NCI-H460 (cell line): ENCODE measurements at regions not wholly inside any gene's neighbourhood (a gene's known extent, or its start where the extent isn't known, plus 50 kb on each side); places are given as distances from the start of the nearest gene placed in this dataset.

Source experiments
- DNase-seq: peaks from one replicate; pipeline ENCODE4 v3.0.0-alpha.2; 2016; ENCODE audit warnings: low read depth; ENCODE audit errors: extremely low read depth

DNA sequence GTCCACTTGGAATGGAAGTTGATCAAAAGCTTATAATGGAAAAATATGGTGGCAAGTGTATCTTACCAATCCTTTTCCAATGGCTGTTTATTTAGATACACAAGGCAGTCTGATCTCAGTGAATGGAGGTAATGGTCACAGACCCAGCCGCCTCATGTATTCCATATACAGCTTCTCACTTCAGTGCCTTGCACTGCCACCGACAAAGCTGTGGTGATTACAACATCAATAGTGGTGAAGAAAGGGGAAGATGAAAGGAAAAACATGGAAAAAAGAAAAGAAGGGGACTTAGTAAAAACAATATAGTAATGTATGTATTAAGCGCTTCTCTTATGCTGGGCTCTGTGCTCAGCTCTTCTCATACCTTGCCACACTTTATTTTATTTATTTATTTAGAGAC is 297.3 kb upstream of the RASA1 start:
- no peak for DNase-seq

DNA sequence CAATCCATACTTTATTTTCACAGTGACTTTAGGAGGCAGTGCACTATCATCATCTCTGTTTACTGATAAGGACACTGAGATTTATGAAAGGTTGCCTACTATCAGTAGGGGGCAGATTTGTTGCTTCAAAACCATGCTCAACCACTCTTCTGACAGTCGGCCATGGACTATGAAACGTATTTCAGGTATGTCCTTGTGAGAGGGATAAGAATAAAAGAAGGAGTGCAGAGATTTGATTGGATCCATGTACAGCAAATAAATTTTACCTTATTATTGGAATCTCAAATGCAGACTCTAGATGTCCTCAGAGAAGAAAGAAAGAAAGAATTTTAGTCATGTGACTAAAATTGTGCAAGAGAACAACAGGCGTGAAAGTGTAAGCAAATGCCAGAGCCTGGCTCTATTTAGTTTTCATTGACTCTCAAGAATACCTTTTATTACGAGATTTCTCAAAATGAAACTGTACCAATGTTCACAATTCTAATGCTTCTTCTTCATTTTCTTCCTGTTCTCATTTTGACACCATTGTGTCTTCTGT is 296.6 kb upstream of the RASA1 start:
- no peak for DNase-seq

DNA sequence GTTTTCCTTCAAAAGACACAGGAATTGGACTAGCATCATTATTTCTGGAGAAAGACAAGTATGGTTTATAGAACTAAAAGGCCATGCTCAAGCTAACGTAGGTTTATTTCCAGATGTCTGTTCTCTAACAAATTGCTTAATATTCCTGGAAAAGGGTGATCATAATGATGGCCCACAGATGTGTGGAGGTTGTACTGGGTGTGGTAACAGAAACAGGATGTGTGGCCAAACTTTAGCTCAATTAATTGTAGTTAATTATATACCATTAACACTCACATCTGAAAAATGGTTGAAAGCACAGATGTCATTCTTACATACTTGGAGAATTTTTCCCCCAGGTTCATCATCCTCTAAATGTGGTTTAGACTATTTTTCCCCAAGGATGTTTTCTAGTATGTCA is 292.7 kb upstream of the RASA1 start:
- no peak for DNase-seq

DNA sequence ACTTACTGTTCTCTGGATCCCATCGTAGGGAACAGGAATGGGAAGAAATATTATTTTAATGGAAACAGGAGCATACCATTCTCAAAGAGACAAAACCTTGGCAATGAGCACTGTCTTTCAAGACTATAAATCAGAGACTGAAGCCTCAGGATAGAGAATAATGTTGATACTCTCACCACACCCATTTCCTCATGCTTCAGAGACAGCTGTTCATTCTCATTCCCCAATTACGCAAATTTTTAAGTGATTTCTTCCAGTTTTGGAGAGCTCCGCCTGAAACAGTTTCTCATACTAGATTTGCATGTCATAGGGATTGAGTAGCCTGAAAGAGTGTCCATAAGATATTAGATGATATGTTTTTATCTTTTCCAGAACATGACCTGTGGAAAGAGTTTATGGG is 290.5 kb upstream of the RASA1 start:
- DNase-seq = no peak

DNA sequence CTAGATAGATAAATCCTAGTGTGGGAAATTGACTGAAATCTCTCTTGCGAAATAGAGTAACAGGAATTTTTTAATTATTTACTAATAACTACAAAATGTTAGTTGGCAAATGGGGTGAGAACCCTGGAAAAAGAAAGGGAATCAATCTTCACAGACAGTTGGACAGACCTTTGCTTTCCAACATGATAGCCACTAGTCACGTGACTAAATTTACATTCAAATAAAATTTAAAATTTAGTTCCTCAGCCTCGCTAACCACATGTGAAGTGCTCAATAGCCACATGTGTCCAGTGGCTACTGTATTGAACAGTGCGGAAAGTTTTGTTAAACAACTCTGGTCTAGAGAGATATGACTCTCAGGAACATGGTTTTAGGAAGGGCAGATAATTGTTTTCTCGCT is 289.9 kb upstream of the RASA1 start:
- no peak for DNase-seq

DNA sequence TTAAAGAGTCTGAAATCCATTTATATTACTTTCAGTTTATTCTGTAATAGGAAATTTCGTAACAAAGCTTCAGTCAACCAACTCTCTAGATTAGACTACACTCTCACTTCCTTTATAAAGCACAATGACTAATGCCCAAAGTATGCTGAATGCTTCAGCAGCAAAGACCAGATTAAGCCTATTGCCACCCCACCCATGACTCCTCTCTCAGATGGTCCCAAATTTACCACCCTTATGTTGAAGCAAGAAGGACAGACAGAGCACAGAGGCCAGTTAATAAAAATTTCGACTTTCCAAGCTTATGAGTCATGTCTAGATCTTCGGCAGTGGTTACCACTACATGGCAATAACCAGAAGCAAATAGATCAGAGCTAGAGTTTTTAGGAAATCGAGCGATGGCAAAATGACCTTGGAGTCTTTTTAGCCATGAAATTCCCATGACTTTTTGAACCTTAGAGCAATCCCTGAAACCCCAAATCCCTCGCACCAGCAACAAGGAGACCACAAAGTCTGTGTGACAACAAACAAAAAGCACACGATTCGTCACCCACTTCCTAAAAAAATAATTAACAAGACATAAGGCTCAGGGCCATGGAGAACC is 287.8 kb upstream of the RASA1 start:
- DNase-seq = peak; percentile 38

DNA sequence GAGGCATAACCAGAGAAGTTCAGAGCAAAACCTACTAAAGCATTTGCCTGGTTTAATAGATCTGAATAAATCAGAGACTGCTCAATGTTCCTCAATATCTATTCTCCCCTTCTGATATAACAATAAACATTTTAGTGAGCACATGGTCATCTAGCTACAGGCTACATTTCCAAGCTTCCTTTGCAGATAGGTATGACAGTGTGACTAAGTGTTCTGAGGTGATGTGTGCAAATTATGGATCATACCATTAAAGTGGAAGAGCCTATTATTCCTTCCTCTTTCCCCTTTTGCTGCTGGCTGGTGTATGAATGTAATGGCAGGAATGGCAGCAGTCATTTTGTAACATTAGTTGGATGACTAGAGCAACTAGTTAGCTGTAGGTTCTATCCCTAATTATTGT is 285.8 kb upstream of the RASA1 start:
- no peak for DNase-seq

DNA sequence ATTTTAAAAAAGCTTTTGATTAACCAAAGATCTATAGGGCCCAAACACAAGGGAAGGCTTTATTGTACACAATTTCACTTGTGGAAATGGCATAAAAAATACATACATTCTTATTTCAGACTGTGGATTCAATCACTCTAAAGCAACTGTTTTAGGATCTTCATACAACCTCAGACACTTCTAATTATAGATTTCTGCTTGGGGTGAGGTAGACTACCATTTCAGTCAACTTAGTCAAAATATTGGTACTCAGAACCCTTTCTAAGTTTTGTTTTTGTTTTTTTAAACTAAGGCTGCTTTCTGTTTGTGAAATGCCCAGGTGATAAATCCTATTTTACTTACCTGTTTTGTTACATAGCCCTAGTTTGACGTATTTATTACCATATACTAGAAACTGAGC is 284.5 kb upstream of the RASA1 start:
- DNase-seq = no peak

DNA sequence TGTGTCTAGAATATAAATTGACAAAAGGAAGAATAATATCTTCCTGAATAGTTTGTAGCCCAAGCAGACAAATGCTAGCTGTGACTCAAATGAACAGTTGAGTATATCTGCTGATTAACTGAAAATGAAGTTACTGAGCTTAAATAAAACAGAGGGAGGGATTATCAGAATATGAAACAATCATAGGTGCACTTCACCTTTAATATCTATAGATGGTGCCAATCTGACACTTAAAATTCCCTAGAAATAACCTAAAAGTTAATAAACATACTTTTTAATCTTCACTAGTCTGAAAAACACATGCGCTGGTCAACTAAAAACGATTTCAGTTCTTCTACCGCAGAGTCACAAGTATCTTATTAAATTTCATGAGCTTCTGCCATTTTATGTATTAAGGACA is 280.8 kb upstream of the RASA1 start:
- no peak for DNase-seq

DNA sequence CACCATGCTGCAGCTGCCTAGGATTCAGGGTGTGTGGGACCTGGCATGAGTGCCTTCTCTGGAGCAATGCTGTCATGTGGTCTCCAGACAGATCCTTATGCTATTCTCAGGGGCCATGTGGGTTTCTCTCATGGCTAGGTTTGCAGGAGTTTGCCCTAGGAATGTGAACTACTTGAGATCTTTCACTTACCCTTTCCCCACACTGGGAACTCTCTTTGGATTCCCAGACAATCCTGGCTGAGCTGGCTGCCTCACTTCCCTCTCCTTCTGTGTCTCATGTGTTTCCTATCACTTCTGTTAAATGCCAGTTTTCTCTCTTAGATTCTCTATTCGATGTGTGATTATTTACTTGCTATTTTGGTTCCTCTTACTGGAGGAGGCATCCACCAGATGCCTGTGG is 270.2 kb upstream of the RASA1 start:
- DNase-seq = no peak

DNA sequence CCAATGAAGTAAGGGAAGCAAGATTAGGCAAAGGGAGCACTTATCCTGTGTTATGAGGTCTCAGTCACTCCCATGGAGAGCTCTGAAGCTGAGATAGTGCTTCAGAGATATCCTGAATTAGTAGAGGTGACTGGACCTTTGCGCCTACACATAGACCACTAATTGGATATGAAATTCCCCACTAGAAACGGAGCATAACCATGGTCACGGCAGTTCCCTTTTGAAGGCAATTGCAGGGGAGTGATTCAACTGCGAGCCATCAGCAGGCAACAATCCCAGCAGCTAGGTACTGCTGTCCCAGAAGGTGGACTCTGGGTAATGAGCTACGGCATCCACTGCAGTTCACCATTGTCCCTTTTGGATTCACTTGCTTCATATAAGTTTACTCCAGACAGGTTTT is 267.7 kb upstream of the RASA1 start:
- no peak for DNase-seq

DNA sequence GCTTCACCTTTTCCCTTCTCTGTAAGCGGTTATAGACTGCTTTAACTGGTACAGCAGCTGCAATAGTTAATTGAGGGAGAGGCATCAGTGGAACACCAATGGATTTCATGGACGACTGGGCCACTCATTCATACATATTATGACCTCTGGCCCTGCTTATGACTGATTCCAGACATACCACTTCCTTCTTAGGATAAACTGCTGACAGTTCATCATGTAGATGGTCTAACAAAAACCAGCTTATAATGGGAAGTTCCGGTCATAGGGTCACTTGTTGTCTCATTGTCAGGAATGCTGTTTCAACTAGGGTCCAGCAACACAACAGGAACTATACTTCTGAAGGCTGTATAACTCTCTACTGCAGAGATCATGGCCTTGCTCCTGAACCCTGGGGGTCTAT is 265.2 kb upstream of the RASA1 start:
- DNase-seq = no peak

DNA sequence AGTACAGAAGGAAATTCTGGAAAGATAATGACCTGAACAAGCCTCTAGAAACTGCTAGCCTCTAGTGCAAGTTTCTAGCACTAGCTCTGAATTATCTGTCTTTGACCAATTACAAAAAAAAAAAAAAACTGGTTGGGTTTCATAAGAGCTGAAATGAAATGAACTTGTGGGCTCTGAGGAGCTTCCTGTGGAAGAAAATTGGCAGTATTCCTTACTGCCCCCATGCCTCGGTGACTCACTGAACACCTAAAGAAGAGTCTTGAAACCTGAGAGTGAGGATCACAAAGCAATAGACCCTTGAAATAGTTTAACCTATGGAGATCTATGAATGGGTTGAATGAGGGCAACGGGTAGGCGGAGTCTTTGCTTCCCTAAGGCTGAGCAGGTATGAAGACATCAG is 263.6 kb upstream of the RASA1 start:
- DNase-seq = no peak

DNA sequence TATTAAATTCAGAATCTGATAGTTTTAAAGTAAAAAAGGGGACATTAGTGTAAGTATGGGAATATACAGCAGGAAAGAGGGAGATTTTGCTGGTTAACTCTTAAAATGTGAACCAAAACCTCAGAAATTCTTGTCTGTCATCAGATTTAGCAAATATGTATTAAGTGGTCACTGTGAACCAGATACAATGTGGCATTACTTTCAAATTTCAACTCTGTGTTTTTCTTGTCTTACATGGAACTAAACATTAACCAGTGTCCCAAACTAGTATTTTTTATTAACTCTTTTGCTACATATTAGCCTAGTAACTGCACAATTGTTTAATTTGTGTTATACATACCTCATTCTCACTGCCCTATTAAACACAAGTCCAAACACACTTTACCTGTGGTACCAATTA is 259.9 kb upstream of the RASA1 start:
- DNase-seq = no peak

DNA sequence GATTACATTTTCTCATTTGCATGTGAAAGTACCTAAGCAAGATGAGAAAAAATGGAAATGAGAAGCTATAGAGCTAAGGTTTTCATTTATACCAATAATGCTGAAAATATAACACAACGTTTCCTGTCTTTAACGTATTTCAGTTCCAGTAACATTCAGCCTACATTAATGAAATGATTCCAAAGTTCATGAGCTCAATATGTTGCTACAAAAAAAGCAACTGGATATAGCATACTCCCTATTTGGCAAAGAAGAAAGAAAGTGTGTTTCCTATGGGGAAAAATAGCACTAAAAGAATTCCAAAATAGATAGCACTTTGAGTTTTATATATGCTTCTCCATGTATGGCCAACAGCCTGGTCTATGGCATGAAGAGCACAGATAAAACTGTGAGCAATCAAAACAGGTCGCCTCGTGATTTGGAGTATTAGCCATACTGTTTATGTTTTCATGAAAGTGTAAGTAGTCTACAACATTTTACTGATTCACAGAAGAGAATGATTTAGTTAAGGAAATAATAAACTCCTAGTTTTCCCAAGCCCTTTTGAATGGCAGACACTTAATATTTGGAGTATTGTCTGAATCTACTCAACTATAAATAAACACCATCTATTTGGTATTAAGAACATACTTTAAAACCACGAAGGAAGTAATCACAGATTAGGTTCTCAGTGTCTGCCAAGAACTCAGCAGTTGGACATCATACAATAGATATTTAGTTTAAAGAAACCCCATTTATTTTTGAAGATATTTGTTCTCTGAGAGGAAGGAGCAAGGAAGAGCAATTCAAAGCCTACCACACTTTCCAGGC is 258.7 kb upstream of the RASA1 start:
- DNase-seq = no peak

DNA sequence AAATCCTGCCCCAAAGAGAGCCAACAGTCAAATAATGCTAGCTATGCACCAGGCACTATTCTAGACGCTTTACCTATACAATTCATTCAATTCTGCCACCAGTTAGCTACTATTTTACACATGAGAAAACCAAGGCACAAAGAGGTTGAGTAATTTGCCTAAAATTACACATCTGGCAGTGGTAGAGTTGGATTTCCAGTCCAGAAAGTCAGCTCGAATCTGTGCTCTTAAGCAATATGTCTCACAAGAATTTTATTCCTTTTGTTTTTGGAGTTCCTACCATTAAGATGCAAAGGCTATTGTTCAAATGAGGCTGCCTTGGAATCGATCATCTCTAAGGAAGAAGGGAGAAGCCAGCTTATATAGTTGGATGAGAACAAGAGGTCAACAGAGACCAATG is 256.9 kb upstream of the RASA1 start:
- DNase-seq = no peak

DNA sequence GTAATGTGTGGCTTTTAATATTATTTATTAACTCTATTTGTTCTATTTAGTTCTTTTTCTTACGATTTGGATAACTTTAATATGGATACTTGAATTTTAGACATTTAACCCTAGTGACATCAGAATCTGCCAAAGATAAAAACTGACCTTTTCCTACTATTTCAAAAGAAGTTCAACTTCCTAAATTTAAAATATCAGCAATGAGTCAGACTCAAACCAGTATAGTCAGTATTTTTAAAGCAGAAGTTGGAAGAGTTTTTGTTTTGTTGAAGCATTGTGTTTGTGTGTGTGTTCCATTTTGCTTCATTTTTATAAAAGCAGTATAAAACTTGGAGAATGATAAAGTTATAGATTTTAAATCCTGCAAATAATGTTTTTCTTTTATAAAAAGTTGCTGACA is 251.8 kb upstream of the RASA1 start:
- DNase-seq = no peak

DNA sequence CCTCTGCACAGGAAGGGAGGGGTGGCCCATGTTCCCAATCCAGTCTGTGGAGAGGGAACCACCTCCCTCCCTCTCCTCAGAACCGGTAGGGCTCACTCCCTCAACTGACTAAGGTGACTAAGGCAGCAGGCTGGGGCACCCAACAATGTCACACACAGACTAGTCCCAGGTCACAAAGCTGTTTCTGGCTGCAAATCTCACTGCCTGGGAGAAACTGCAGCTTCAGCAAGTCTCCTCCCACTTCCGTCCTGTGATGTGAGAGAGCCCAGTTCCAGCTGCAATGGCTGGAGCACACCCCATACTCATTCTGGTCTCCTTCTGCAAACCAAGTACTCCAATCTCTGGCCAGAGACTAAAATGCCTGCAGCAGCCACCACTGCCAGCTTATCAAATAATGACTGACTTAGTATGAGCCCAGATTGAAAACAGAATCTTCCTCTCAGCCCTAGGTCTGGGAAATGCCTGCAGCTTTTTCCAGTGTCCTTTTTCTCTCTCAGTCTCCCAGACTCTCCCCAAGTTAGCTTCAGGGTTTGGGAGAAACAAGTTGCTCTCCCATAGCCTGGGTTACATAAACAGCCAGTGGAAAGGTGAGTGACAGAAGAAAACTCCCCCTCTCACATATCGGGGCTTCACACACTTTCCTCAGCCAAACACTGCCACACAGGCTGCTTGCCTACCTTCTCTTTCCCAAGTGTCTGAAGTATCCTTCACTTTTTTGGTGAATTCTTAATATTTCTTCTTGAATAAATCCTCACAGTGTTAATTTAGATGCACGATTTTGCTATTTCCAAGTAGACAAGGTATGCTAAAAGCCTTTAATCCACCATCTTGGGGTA is 247.4 kb upstream of the RASA1 start:
- no peak for DNase-seq

DNA sequence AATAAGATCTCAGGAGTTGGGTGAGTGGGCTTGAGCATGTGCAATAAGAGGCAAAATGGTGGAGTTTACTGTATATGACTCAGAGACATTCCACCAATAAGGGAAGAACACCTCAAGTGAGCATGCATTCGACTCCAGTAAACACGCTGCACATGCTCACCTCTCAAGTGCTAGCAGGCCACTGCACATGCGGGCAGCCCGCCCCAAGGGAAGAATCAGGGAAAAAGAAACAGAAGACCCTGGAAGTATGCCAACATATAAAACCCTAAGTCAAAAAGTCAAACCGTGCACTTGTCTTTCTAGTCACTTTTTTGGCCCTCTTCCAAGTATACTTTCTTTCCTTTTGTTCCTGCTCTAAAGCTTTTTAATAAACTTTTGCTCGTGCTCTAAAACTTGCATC is 245.3 kb upstream of the RASA1 start:
- DNase-seq = no peak

DNA sequence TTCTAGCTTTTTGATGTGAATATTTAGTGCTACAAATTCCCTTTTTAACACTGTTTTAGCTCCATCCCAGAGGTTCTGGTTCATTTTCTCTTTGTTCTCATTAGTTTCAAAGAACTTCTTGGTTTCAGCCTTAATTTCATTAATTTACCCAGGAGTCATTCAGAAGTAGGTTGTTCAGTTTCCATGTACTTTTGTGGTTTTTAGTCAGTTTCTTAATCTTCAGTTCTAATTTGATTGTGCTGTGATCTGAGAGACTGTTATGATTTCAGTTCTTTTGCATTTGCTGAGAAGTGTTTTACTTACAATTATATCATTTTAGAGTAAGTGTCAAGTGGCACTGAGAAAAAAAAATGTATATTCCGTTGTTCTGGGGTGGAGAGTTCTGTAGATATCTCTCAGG is 240.1 kb upstream of the RASA1 start:
- no peak for DNase-seq

DNA sequence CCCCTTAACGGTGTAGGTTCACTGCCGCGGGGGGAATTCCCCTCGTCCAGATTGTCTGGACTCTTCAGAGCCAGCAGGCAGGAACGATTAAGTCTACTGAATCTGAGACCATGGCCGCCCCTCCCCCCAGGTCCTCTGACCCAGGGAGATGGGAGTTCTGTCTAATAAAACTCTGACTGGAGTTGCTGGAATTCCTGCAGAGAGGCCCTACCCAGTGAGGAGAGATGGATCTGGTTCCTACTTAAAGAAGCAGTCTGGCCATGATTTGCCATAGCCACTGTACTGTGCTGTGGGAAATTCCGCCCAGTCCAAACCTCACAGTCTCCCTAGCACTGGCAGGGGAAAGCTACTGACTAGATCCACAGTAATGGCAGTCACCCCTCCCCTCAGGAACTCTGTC is 237.7 kb upstream of the RASA1 start:
- no peak for DNase-seq

DNA sequence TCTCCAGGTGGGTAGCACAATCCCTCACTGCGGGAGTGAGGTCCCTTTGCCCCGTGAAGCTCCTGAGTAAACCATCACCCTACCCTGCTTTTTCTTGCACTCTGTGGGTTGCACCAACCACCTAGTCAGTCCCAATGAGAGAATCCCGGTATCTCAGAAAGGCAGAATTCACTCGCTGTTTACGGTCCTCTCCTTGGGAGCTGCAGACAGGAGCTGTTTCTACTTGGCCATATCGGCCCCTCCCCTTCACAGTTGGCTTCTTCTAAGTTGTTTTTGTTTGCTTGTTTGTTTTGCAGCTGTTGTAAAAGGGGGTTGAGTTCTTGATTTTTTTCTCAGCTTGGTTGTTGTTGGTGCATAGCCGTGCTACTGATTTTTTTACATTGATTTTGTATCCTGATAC is 237.0 kb upstream of the RASA1 start:
- DNase-seq = no peak
